NCI-H1417 treated with DMSO at 0.1 percent for 48 hours (cell line): ENCODE measurements at regions not wholly inside any gene's neighbourhood (a gene's known extent, or its start where the extent isn't known, plus 50 kb on each side); places are given as distances from the start of the nearest gene placed in this dataset.
"Not testable (repeated sequence)": the region's sequence is repeated elsewhere in the genome, so short reads cannot be mapped to it uniquely, and the experiment has no call there.

Experiments
- DNase-seq: peaks from one replicate; lab custom pipeline; 2025; lab: John Stamatoyannopoulos, UW

DNA sequence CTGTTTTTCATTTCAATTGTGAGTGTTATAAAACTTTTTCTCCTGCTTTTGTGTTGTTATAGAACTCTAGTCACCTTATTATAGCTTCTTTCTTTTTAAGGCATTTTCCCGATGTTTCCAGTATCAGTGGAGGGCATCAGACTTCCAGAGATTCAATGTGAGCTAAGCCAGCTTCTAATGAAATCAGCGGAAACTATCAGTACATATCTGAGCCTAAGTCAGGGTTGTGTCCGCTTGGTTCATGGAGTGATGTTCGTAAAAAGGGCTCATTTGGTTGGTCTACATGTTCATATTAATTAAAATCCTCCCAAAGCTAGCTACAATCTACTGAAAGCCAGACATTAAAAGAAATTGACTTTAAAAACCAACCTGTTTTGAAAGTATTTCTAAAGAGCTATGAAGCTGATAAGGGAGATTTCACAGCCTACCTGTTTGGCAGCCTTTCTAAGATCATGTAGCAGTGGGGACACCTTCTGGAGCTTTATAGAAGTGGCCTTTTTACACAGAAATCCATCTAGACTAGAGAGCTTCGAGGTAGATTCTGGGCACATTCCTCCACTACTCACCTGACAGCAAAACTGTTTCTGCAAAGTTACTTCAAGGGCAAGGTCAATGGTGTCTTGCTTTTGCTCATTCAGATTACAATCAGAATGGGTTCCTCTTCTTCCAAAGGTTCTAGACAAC is 227.1 kb upstream of the NBPF12 start:
- not testable (repeated sequence) for DNase-seq

DNA sequence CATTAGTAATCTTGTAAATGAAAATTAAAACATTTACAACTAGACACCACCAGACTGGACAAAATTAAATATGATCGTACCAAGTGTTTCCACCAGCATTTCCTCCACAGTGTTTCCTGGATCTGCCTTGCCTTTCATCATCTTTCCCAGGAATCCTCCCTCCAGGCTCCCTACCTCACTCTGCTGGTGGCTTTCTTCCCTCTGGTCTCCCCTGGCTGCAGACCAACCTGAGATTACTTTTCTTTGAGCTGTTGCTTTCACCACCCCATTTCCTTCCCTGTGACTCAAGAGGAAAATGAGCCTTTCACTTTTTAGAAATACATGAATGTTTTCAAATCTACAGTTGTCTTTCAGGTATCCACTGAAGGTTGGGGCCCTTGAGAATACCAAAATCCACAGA is 228.8 kb upstream of the NBPF12 start:
- not testable (repeated sequence) for DNase-seq

DNA sequence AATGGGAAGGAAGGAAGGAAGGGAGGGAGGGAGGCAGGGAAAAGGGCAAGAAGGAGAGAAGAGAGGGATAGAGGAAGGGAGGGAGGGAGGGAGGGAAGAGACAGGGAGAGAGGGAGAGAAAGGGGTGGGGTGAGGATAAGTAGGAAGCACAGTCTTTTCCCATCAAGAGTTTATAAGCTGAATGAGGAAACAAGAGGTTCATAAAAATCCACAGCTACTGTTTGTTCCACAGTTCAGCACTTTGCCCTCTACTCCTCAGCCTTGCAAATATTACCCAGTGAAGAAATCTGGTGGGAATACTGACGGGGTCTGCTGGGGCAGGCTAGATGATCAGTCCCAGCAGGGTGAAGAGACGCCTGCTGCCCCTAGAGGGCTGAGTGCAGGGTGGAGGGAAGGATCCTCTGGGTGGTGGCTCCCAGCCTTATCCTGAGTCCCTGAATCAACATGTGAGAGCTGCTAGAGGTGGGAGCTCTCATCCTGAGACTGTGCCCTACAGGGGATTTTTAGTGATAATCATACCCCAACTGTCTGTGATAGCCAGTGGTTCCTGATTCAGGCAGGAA is 233.9 kb upstream of the NBPF12 start:
- not testable (repeated sequence) for DNase-seq

DNA sequence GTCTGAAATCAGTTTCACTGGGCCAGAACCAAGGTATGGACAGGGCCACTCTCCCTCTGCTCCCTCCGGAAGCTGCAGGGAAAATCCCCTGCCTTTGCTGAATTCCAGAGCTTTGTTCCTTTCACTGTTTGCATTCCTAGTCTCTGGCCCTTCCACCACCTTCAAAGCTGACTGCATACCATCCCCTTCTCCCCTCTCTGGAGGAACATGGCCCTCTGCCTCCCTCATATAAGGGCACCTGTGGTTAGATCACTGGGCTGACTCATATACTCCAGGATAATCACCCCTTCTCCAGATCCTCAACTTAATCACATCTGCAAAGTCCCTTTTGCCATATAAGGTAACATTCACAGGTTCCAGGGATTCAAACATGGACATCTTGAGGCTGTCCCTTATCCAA is 236.8 kb upstream of the NBPF12 start:
- DNase-seq = not testable (repeated sequence)

GRCh38 chr1:146695388-146695787 is 242.7 kb upstream of the NBPF12 start:
- not testable (repeated sequence) for DNase-seq

DNA sequence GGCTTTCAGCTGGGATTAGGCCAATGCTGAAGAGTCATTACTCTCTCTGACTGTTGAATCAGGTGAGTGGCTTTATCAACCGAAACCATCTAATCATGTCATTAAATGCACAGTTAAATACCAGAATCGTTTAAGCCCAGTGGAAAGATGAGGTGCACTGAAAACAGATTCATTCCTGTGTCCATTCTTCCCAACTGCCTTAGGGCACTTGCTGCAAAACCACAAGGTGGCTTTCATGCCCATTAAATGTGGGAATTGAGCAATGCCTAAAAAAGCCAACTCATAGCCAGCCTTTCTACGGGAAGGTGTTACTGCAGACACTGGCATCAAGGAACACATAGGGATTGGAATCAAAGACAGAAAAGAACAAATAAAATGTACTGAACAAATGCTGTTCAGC is 246.3 kb upstream of the NBPF12 start:
- not testable (repeated sequence) for DNase-seq

DNA sequence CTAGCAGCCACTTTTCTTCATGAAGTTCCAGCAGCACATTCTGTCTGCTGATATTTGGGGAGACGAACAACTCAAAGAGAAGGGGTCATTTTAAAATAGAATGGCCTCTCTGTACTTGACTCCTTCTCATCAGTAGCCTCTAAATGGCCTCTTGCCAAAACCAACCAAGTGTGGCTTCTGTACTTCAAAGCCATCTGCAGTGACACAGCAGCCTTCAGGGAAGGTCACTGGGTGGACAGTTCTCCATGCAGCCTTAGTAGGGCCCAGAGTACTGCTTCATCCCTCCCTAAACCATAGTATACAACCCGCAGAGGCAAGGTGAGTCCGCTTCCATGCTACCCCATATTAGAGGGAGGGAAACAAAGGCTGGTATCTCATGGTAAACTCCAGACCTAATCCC is 249.2 kb upstream of the NBPF12 start:
- not testable (repeated sequence) for DNase-seq

DNA sequence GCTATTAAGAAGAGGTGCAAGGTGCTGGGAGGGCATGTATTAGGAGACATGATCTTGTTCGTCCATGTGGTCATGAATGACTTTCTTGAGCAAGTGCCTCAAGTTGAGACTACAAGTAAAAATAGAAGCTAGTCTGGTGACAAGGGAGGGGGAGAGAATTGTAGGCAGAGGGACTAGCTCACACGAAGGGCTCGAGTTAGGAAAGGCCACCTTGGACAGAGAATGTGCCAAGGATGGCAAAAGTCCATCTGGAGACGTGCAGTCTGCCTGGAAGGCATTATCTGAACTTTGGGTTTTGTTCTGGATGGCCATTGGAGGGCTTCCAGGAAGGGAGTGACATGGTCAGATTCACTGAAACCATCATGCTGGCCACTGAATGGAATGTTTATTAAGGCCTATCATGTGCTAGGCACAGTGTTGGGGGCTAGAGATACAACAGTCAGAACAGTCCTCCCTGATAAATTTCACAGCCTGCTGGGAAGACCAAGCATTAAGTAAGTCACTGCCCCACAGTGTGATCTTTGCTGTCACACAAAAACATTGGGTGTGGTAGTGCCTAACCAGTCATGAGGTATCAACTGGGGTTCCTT is 251.3 kb upstream of the NBPF12 start:
- DNase-seq = not testable (repeated sequence)

DNA sequence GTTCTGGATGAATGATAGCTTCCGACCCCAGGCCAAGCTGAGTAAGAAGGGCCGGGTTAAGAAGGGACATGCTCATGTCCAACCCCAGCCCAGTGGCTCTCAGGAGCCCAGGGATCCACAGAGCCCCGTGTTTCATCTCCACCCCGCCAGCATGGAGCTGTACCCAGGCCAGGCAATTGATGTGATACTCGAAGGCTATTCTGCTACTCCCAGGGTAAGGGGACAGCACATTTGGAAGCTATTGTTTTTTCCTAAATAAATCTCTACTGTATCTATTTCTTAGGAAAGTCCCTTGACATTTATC is 255.0 kb upstream of the NBPF12 start:
- not testable (repeated sequence) for DNase-seq

GRCh38 chr1:146682227-146683125 is 255.6 kb upstream of the NBPF12 start:
- DNase-seq = not testable (repeated sequence)

GRCh38 chr1:146673729-146674299 is 264.3 kb upstream of the NBPF12 start:
- DNase-seq = not testable (repeated sequence)

- not testable (repeated sequence) for DNase-seq
Observed at GRCh38 chr1:146672608-146673007, 265.5 kb upstream of the NBPF12 start.

- not testable (repeated sequence) for DNase-seq
Observed at GRCh38 chr1:146671588-146671987, 266.5 kb upstream of the NBPF12 start.

DNA sequence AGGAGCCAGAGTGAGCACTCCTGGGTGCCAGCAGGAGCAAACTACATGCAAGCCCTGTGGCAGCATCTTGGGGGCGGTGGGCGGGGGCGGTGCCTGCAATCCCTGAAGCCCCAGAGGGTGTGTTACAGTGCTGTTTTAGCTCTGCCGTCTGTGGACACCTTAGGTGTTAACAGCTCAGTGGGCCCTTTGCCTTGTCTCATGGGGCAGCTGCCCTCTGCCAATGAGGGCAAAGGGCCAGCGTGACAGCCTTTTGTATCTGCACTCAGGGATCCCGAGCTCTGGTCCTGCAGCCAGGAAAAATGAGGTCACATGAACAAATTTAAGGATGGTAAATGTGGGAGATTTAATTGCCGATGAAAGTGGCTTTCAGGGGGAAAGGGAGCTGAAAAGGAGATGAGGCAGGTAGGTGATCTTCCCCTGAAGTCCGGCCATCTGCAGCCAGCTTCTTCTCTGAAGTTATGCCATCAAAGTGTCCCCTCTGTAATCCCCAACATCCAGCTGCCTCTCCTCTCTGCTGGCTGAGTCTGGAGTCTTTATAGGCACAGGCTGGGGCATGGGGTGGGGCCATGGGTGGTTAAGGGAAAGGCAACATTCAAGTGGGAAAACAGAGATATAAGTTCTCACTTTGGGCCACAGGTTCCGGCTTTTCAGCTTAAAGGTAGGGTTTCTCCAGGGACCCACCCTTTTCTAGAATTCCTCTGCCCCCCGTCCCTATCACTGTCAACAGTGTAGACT is 267.1 kb upstream of the NBPF12 start:
- DNase-seq = not testable (repeated sequence)

DNA sequence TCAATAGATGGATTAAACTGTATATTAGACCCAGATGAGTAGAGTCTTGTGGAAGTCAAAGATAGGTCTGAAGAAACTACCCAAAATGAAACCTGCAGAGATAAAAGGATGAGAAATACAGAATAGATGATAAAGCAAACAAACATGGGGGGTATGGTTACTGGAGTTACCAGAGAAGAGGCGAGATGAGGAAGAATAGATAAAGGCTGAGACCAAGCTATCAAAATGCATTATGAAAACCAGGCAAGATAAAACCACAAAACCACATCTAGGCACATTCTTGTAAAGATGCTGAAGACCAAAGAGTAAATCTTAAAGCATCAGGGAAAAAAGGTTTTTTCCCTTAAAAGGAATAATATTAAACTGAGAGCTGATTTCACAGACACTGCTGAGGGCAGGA is 271.8 kb upstream of the NBPF12 start:
- DNase-seq = not testable (repeated sequence)

DNA sequence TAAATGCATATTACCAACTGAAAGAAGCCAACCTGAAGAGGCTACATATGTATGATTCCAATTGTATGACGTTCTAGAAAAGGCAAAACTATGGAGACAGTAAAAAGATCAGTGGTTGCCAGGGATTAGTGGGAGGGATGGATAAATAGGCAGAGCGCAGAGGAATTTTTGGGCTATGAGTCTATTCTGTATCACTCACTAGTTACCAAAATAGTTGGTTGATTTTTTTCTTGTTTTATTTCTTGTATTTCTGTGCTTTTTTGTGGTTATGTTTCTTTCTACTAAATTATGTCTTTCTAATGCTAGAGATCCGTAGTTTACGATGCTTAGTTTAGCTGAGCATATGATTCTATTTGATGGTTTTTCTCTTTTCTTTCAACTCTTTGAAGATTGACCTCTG is 277.9 kb upstream of the NBPF12 start:
- not testable (repeated sequence) for DNase-seq

- not testable (repeated sequence) for DNase-seq
Observed at GRCh38 chr1:146656356-146657060, 281.6 kb upstream of the NBPF12 start.

GRCh38 chr1:146654763-146655162 is 283.4 kb upstream of the NBPF12 start:
- not testable (repeated sequence) for DNase-seq

- DNase-seq = not testable (repeated sequence)
Observed at GRCh38 chr1:146645978-146646604, 292.0 kb upstream of the NBPF12 start.

- not testable (repeated sequence) for DNase-seq
Observed at GRCh38 chr1:146641534-146641933, 296.6 kb upstream of the NBPF12 start.
